HG02571 (cell line): ENCODE measurements at regions not wholly inside any gene's neighbourhood (a gene's known extent, or its start where the extent isn't known, plus 50 kb on each side); places are given as distances from the start of the nearest gene placed in this dataset.

Experiments
- ATAC-seq: cut with Tn5 transposase; IDR thresholded peaks from one replicate; pipeline ENCODE4 v1.9.1; 2021; ENCODE audit warnings: mild to moderate bottlenecking, moderate library complexity; ENCODE audit not compliant: unreplicated experiment

GRCh38 chr2:57862153-57862552 is 184.5 kb upstream of the VRK2 start:
- no peak for ATAC-seq

DNA sequence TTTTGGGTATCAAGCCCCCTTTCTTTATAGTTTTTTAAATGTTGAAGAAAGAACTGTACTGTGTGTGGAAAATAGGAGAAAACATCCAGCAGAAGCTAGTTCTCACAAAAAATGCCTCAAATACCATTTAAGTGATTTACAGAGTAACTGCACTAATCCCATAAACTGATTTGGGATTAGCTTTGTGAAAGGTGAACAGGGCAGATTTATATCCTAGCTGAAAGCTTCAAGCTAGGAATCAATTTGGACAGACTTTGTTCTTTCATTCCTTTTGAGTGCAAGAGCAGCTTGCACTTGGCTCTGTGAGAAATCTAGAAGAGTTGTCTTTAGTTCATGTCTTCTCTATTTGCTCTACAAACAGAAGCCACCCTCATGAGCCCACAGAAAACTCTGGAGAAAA is 183.9 kb upstream of the VRK2 start:
- ATAC-seq: no peak

DNA sequence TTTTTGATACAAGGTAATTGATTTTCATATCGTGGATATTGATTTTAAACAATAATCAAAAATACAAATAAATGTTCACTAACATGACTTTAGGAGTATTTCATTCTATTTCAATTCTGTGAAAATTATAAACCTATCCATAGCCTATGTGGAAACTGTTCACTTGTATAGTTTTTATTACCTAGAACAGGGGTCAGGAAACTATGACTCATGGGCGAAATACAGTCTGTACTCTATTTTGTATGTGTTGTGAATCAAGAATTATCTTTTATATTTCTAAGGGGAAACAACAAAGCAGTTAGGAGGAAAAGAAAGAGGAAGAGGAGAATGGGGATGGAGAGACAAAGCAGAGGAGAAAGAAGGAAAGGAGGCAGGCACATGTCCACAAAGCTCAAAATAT is 181.7 kb upstream of the VRK2 start:
- ATAC-seq: no peak

GRCh38 chr2:57867730-57868129 is 178.9 kb upstream of the VRK2 start:
- ATAC-seq: no peak

GRCh38 chr2:57868619-57869139 is 177.9 kb upstream of the VRK2 start:
- no peak for ATAC-seq

DNA sequence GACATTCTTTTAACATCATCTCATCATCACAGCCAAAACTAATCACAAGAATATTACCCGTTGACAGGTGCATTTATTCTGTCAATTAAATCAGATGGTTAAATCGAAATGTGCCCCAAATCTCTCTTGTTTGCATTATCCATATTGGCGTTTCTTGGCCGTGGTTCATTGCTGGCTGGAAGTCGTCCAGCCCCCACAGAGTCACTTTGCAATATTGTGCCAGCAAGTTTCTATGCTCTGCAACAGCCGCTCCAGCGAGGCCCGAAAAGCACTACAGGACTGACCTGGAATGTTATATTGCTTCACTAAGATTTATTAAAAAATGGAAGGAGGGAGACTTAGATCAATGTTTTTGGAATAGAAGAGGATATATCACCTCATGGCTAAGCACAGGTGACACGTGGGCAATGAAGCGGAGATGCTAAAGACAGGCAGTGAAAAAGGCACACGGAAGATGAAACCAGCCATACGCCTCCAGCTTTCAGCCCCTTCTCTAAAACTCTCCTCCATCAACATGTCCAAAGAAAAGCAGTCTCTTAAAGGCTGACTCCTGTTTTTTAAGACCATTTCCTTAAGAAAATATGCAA is 176.8 kb upstream of the VRK2 start:
- no peak for ATAC-seq

DNA sequence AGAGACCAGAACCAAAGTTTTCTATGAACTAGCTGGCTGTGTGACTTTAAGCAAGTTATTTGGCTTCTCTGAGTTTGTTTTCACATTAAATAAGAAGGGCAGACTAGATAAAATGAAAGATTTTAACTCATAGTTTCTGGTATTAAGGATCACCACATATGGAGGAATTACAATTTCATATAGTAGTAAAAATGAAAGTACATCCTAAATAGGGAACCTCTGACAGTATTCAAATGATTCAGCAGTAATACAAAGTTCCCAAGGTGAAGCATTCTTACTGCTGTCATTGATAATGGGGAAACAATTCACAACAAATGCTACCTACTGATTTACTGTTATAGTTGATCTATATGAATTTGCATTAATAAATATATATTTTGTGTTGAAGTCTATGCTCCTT is 170.3 kb upstream of the VRK2 start:
- ATAC-seq: no peak

DNA sequence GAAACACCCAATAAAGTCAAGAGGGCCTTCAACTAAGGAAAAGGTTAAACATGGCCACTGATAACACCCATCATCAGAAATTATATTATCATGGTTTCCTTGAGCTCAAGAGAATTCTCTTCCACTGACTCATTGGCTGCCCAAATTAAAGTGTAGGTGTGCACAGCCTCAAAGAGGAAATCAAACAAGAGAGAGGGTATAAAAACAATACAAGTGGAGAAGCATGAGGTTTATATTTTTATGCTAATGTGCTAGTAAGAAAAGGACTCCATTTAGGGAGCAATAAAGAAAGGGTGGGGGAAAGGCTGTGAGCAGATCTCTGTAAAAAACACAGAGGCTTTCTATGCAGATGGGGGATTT is 168.8 kb upstream of the VRK2 start:
- ATAC-seq: no peak

DNA sequence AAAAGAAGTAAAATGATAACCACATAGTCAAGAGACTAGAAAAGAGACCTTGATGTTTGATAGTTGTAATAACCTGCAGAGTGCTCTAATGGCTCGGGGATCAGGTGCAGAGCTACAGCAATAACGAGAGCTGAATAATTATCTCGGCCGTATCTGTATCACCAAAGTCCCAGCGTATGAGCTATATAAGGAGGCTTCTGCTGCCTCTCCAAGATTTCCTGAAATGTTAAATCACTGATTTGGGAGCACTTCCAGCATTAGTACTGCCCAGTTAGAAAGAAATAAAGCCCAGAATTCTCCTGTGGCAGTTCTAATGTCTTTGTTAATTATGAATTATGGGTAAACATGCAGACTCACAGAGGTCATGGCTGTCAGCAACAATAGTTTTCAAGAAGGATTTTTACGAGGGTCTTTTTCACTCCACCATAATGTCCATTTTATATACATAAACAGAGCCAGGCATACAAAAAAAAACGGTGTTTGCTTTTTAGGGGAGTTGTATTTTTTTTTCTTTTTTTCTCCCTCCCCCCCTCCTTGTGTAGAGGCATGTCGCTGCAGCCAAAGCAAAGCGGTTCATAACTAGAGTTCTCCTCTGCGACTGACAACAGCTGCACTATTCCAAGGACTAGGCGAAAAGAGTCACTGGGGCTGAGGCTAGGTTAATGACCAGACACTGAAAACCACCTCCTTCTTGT is 168.3 kb upstream of the VRK2 start:
- no peak for ATAC-seq

DNA sequence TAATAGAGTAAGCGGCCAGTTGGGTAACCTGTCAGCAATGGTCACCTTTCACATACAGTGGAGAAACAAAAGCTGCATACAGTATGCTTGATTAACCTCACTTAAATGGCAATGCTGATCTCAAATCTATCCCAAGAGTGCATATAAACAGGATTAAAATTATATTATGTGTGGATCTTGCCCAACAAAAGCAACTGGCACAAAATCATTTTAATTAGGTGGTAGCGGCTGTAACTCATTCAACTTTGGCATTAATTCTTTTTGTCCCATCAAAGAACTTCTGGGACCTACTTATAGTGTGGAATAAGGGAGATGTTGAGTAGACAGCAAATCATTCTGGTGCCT is 167.8 kb upstream of the VRK2 start:
- ATAC-seq: no peak

GRCh38 chr2:57880446-57880845 is 166.2 kb upstream of the VRK2 start:
- no peak for ATAC-seq

- ATAC-seq: no peak
These were observed 165.6 kb upstream of the VRK2 start for GRCh38 chr2:57880967-57881366.

DNA sequence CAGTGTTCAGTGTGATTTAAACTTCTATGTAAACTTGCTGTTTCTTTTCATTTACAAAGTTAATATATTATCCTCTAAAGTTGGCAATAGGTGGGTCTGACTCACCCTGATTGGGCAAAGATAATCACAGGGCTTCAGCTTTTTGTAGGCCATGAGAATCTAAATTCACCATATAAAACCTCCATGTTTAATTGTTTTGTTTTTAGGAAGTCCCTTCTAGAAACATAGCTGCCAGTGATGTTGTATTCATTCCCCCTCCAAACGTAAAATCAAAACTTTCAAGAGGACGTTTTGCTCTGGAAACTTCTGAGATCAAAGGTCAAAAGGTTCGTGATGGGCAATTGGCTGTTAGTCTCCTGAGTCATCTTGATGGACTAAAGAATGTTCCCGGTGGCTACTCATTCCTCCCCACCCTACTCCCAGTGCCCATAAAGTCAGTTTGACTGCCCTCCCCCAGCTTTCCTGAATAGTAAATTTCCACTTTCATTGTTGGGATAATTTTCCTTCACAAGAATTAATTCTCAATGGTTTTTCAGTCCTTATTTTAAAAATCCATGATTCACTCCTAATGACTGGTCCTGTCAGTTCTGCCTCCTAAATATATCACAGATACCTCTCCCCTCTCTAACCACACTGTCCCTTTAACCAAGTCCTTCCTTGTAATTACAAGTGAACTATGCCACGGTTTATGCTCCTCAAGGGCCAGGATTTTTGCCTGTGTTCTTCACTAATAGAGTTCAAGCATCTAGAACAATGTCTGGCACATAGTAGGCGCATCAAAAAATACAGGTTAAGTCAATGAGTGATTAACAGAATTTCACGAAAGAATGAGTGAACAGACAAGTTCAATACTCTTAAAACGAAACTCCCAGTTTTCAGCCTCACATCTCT is 164.4 kb upstream of the VRK2 start:
- ATAC-seq: no peak

- ATAC-seq: no peak
These were observed 163.6 kb upstream of the VRK2 start for GRCh38 chr2:57882895-57883515.

- no peak for ATAC-seq
These were observed 162.3 kb upstream of the VRK2 start for GRCh38 chr2:57884281-57884680.

- ATAC-seq: no peak
These were observed 160.9 kb upstream of the VRK2 start for GRCh38 chr2:57885742-57886141.

GRCh38 chr2:57886161-57886786 is 160.3 kb upstream of the VRK2 start:
- ATAC-seq: no peak

- ATAC-seq: no peak
These were observed 158.1 kb upstream of the VRK2 start for GRCh38 chr2:57888463-57888862.

DNA sequence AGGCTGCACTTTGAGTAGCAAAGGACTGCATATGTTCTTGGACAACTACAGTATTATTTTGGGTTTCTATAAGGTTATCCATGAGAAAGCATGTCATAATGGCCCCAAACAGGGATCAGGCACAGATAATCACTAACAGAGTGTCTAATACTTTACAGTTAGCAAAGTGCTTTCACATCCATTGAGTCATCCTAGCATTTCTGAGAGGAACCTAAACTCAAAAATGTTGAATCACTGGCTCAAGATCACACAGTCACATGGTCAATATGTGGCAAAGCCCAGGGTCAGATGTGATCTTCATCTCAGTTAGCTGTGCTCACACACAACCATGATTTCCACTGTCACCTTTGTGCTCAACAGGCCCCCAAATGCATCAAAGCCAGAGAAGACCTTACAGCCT is 156.1 kb upstream of the VRK2 start:
- ATAC-seq: no peak

DNA sequence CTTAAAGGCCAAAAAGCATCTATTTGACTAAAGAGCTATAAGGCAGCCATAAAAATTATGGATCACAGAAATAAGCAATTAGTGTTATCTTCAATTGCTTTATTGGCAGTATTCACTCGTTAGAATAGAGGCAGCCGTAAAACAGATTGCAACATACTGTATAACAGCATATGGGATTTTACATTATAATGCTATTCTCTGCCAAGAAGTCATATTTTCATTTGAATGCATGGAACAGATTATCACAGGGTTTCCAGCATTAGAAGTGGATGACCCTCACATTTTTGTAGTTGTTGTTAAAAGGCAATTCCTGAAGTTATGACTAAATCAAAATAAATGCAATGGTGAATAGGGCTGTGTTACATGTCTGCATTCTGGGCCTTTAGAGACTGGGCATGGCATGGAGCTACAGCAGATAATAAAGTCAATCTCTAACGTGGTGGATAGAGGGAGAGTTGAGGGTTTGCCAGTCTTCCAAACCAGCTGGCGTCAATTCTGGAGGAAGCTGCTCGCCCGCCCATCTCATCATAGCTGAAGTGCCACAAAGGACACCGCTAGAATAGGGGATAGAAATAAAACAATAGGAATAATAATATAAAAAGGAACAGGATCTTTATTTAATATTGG is 155.4 kb upstream of the VRK2 start:
- no peak for ATAC-seq

DNA sequence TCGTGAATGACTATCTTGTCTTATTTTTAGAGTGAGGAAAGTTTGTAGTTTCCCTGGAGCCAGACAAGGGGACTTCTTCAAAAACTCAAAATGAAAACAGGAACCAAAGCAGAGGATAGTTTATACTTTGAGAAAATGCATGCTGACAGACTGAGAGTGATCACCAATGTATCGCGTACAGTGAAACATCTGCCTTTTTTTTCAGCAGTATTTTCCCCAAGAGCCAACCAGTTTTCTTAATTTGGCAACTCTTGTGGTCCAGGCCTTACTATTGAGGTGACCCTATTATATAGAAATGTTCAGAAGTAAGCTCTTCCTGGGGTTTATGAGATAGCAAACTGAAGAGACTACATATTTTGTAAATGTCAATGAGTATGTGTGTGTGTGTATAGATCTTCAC is 153.7 kb upstream of the VRK2 start:
- peak; percentile 84 for ATAC-seq
